ENCODE measurements at regions not wholly inside any gene's neighbourhood (a gene's known extent, or its start where the extent isn't known, plus 50 kb on each side); places are given as distances from the start of the nearest gene placed in this dataset.
"Not testable (repeated sequence)": the region's sequence is repeated elsewhere in the genome, so short reads cannot be mapped to it uniquely, and the experiment has no call there.

DNA sequence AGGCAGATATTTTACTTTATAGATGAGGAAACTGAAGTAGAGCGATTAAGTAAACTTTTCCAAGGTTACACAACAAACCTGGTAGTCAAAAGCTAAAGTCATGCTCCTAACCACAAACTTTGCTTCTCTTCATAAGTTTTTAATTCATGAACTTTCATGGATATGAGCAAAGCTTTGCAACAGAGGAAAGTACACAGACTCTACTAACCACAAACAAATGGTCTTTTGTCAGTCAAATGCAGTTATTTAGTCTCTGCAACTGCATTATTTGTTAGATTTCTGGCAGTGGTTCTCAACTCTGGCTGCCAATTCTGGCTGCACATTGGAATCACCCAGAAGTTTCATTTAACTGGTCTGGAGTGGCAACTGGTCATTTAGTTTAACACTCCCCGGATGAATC lies 140.6 kb upstream of the TMEM168 start:
- no peak for DNase-seq

DNA sequence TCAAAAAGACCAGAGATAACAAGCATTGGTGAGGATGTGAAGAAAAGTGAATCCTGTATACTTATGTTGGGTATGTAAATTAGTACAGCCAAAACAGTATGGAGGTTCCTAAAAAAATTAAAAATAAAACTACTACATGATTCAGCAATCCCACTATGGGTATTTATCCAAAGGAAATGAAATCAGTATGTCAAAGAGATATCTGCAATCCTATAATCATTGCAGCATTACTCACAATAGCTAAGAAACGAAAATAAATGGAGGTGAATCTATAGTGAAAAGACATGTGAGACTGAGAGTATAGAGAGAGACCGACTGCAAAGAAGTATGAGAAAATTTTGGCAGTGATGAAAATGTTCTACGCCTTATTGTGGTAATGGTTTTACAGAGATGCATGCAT lies 139.2 kb upstream of the TMEM168 start:
- no peak for DNase-seq

- no peak for DNase-seq
Observed at GRCh38 chr7:112926018-112926417, 135.8 kb upstream of the TMEM168 start.

DNA sequence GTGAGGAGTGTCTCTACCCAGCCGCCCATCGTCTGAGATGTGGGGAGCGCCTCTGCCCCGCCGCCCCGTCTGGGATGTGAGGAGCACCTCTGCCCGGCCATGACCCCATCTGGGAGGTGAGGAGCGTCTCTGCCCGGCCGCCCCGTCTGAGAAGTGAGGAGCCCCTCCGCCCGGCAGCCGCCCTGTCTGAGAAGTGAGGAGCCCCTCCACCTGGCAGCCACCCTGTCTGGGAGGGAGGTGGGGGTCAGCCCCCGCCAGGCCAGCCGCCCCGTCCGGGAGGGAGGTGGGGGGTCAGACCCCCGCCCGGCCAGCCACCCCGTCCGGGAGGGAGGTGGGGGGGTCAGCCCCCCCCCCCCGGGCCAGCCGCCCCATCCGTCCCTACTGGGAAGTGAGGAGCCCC lies 132.4 kb upstream of the TMEM168 start:
- not testable (repeated sequence) for DNase-seq

GRCh38 chr7:112916431-112916830 lies 126.2 kb upstream of the TMEM168 start:
- not testable (repeated sequence) for DNase-seq

- no peak for DNase-seq
Observed at GRCh38 chr7:112908086-112908485, 117.9 kb upstream of the TMEM168 start.

- no peak for DNase-seq
Observed at GRCh38 chr7:112907658-112908057, 117.5 kb upstream of the TMEM168 start.

GRCh38 chr7:112905950-112906349 lies 115.8 kb upstream of the TMEM168 start:
- no peak for DNase-seq

DNA sequence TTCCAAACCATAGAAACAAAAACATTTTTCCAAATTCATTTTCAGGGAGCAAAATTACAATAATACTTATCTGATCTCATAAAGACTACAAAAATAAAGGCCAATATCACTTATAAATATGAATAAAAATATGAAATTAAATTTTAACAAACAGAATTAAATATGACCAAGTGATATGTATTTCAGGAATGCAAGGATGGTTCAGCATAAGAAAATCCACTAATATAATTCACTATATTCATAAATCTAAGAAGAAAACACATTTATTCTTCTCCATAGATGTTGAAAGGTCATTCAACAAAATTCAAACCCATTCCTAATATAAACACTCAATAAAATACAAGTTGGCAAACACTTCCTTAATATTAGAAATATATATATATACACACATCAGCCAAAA lies 115.2 kb upstream of the TMEM168 start:
- DNase-seq: no peak

DNA sequence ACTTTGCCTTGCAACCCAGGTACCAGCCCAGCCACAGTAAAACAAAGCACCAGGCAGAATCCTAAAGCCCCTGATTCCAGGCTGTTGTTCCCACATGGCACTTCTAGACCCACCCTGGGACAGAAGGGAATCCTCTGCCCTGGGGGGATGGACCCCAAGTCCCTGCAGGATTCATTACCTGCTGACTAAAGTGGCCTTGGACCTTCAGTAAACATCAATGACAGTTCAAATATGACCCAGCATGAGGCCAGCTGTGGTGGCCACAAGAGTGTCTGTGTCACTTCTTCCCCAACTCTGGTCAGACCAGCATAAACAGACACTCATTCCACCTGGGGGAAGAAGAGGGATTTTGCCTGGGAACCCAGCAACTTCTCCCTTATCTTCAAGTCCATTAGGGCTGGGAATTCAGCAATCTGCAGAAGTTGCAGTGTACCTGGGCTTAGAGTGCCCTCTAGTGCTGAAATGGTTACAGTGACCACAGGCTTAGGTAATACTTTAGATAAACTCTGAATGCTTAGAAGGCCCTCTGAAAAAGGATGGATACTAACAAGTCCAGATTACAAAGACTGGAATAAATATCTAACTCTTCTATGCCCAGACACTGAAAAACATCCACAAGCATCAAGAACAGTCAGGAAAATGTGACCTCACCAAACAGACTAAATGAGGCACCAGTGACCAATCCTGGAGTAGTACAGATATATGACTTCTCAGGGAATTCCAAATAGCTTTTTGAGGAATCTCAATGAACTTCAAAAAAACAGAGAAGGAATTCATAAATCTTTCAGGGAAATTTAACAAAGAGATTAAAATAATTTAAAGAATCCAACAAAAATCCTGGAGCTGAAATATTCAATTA lies 108.5 kb upstream of the TMEM168 start:
- DNase-seq: no peak

- no peak for DNase-seq
Observed at GRCh38 chr7:112897839-112898431, 107.7 kb upstream of the TMEM168 start.

GRCh38 chr7:112896026-112896601 lies 105.9 kb upstream of the TMEM168 start:
- DNase-seq: no peak

DNA sequence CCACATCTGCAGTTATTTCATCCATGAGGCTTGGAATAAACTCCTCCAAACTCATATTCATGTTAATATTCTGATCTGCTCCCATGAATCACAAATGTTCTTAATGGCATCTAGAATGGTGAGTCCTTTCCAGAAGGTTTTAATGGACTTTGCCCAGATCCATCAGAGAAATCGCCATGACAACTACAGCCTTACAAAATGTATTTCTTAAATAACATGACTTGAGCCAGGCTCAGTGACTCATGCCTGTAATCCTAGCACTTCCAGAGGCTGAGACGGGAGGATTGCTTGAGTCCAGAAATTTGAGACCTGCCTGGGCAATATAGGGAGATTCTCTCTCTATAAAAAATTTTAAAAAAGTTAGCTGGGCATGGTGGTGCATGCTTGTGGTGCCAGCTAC lies 102.1 kb upstream of the TMEM168 start:
- DNase-seq: no peak

DNA sequence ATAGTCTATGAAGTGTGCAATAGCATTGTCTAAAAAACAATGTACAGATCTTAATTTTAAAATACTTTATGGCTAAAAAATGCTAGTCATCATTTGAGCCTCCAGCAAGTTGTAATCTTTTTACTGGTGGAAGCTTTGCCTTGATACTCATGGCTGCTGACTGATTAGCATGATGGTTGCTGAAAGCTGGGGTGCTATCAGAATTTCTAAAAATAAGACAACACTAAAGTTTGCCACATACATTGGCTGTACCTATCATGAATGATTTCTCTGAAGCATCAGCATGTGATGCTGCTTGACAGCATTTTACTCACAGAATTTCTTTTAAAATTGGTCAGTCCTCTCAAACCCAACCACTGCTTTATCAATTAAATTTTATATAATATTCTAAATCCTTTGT lies 101.5 kb upstream of the TMEM168 start:
- no peak for DNase-seq

GRCh38 chr7:112889834-112890438 lies 99.7 kb upstream of the TMEM168 start:
- no peak for DNase-seq

- no peak for DNase-seq
Observed at GRCh38 chr7:112889268-112889667, 99.1 kb upstream of the TMEM168 start.

- DNase-seq: no peak
Observed at GRCh38 chr7:112888781-112889180, 98.6 kb upstream of the TMEM168 start.

DNA sequence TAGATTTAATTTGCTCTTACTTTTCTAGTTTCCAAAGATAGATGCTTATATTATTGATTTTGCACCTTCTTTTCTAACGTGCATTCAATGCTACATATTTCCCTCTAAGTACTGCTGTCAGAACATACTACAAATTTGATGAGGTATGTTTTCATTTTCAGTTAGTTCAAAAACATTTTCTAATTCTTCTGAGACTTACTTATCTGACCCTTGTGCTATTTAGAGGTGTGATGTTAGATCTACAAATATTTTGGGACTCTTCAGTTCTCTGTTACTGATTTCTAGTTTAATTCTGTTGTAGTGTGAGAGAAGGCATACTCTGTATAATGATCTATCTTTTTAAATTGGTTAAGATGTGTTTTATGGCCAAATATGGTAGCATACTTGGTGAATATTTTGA lies 97.8 kb upstream of the TMEM168 start:
- DNase-seq: no peak

DNA sequence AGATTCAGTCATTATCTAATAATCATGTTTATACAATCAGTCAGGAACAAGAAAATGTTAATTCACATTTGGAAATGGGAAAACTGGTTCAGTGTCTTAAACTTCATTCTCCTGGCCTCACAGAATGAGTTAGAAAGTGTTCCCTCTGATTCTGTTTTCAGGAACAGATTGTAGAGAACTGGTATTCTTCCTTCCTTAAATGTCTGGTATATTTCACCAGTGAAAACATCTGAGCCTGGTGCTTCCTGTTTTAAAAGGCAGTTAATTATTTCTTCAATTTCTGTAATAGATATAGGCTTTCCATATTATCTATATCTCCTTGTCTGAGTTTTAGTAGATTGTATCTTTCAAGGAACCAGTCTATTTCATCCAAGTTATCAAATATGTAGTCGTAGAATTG lies 97.1 kb upstream of the TMEM168 start:
- no peak for DNase-seq

DNA sequence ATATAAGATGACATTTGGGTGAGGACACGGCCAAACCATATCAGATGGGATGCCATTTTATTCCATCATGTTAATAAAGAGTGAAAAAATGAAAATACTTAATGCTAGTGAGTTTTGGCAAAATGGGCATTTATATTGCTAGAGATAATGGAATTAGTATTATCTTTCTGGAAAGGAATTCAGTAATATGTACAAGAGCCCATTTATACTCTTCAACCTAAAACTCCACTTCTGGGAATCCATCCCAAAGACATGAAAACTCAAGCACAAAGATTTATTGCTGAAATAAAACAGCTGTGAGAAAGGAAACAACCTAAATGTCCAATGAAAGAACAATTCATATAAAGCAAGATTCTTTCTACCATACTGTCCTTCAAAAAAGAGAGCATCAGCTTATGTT lies 96.0 kb upstream of the TMEM168 start:
- DNase-seq: no peak

DNA sequence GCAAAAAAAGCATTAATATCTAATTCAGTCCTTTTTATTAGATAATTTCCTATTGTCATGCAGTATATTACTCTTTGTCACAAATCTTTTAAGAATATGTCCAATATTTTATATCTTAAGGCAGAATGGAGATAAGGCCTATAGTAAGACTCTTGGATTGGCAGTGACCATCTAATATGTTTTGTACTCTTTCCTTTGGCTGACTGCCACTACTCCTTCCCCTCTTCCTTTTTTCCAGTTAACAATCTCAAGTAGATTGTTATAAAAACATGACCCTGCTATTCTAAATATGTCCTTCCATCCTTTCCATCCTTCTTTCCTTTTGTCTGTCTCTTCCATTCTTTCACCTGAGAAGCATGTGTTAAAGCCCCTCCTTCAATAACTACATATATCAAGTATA lies 92.8 kb upstream of the TMEM168 start:
- no peak for DNase-seq

GRCh38 chr7:112882511-112882910 lies 92.3 kb upstream of the TMEM168 start:
- DNase-seq: no peak

GRCh38 chr7:112882022-112882421 lies 91.8 kb upstream of the TMEM168 start:
- DNase-seq: no peak

Measured in activated naive CD4-positive, alpha-beta T cell (primary cell).